SK-N-SH (cell line): ENCODE measurements at regions not wholly inside any gene's neighbourhood (a gene's known extent, or its start where the extent isn't known, plus 50 kb on each side); places are given as distances from the start of the nearest gene placed in this dataset.

ENCODE experiments used
- CHD2 ChIP-seq: fragments of 150-350 bp; IDR thresholded peaks from 2 replicates; pipeline ENCODE4 v1.6.1; 2018; ENCODE audit warnings: low read length; ENCODE audit not compliant: partially characterized antibody
- CTCF ChIP-seq: fragments of 200-600 bp; sonication (generic); IDR thresholded peaks from 2 replicates; pipeline ENCODE4 v1.6.1; 2017; ENCODE audit warnings: antibody characterized with exemption, mild to moderate bottlenecking, moderate library complexity
- GABPA ChIP-seq: IDR thresholded peaks from 2 replicates; pipeline ENCODE4 v1.4.0; 2012; ENCODE audit warnings: low read depth, mild to moderate bottlenecking
- MEF2A ChIP-seq: IDR thresholded peaks from 2 replicates; pipeline ENCODE4 v1.4.0; 2012; ENCODE audit warnings: low read depth, borderline replicate concordance
- NFIC ChIP-seq: IDR thresholded peaks from 2 replicates; pipeline ENCODE4 v1.4.0; 2012; ENCODE audit warnings: borderline replicate concordance
- NRF1 ChIP-seq: IDR thresholded peaks from 2 replicates; pipeline ENCODE4 v1.6.1; 2012; ENCODE audit warnings: low read depth, mild to moderate bottlenecking, low read length
- POLR2AphosphoS5 ChIP-seq: IDR thresholded peaks from 2 replicates; pipeline ENCODE4 v1.6.1; 2012; ENCODE audit warnings: low read depth, low read length
- REST ChIP-seq: IDR thresholded peaks from 2 replicates; pipeline ENCODE4 v1.6.1; 2012; ENCODE audit warnings: mild to moderate bottlenecking, low read depth, low read length, moderate library complexity
- SIN3A ChIP-seq: IDR thresholded peaks from 2 replicates; pipeline ENCODE4 v1.6.1; 2012; ENCODE audit warnings: low read depth, mild to moderate bottlenecking, low read length, moderate library complexity, borderline replicate concordance

GRCh38 chr1:70497152-70497551 is 86.1 kb downstream of the CTH start:
- TF ChIP-seq CHD2 = no peak
- TF ChIP-seq MEF2A = no peak
- no peak for TF ChIP-seq CTCF
- TF ChIP-seq POLR2AphosphoS5 = no peak
- TF ChIP-seq NRF1 = no peak
- no peak for TF ChIP-seq NFIC
- TF ChIP-seq GABPA = no peak
- no peak for TF ChIP-seq SIN3A
- no peak for TF ChIP-seq REST
